HG02610 (cell line): ENCODE measurements at regions not wholly inside any gene's neighbourhood (a gene's known extent, or its start where the extent isn't known, plus 50 kb on each side); places are given as distances from the start of the nearest gene placed in this dataset.

Source experiments
- ATAC-seq: cut with Tn5 transposase; IDR thresholded peaks from one replicate; pipeline ENCODE4 v1.9.1; 2021; ENCODE audit warnings: mild to moderate bottlenecking, moderate library complexity; ENCODE audit not compliant: unreplicated experiment

DNA sequence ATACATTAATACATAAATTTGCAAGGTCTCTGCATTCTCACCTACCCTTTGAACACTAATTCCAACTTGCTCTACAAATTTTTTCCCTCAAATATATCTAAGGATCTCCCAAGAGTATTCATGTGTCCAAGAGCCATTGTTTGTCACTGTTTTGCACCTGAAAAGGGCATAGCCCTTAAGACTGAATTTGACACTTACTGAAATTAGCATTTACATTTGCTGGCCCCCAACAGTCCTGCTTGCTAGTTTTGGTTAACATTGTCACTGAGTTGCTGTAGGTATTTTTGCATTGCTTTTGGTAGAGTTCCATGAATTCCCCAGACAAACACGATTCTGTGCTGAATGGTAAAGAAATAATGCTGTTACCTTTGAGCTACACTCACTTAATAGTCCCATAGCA lies 57.3 kb downstream of the KCNA4 start:
- ATAC-seq, result no peak

DNA sequence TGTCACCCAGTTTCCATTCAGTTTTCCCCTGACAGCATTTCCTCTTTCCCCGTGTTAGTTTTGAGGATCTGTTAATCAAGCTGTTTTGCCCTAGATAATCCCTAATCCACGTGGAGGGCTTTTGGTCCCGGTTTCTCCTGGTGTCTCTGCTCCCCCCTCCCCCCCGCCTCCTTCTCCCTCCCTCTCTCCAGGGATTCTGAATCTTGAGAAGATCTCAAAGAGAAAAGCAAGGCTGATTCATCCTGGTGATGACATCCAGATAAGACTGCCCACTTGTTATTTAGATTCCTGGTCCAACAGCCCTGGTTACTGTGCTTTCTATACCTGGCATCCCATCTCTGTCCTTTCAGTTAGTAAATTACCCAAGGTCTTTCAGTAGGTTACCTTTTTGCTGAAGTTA lies 59.4 kb downstream of the KCNA4 start:
- no peak for ATAC-seq

DNA sequence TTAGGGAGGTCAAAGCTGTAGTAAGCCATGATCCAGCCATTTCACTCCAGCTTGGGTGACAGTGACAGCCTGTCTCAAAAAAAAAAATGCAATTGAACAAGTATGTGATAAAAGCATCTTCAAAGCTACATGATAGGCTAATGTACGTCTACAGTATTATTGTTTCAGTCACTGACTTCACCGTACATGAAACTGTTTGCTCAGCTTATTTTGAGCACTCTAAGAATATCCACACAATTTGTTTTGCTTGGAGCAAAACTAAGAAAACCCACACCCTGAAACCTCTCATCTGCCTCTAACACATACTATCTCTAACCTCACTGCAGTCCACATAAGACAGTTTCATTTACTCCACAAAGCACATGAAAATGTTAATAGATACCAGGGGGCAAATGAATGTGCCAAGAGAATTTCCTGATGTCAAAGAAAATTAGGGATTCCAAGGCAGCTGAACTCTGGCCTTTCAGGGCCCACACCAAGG lies 60.7 kb downstream of the KCNA4 start:
- no peak for ATAC-seq

DNA sequence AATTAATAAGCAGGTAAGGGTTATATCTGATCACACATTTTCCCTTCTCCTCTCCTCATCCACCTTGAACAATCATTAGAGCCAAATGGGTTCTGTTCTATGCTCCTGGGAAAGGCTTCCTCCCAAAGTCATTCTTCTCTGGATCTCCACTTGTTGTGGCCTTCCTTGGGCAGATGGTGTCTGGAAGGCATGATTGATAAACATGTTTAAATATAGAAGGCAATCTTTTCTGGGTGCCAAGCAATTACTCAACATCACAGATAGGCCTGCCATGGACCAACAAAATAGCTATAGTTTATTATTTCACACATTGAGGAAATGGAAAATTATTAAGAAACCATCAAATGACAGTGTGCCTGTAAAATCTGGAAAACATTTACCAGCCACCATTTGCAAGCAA lies 73.5 kb downstream of the KCNA4 start:
- ATAC-seq, result no peak

DNA sequence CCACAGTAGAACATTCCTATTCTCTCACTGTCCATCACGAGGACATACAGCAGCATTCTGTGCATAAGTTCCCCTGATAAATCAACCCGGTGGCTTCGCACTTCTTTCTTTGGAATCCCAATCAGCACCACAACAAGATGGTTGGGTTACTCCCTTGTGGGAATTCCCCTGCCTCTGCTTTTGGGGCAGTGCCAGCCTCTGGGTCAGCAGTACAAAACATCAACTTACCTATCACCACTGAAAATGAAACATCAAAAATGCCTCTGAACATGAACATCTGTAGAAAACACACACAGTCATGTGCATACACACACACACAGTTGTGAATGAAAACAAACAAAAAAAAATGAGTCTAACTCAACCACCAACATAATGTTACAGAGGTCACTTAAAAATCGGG lies 79.3 kb downstream of the KCNA4 start:
- ATAC-seq, result no peak

DNA sequence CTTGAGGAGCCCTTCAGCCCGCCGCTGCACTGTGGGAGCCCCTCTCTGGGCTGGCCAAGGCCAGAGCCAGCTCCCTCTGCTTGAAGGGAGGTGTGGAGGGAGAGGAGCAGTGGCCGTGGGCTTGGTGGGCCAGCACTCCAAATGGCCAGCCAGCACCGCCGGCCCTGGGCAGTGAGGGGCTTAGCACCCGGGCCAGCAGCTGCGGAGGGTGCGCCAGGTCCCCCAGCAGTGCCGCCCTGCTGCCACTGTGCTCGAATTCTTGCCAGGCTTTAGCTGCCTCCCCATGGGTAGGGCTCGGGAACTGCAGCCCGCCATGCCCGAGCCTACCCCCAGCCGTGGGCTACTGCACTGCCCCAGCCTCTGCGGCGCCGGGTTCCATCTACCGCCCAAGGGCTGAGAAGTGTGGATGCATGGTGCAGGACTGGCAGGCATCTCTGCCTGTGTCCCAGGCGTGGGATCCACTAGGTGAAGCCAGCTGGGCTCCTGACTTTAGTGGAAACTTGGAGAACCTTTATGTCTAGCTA lies 82.7 kb downstream of the KCNA4 start:
- no peak for ATAC-seq

DNA sequence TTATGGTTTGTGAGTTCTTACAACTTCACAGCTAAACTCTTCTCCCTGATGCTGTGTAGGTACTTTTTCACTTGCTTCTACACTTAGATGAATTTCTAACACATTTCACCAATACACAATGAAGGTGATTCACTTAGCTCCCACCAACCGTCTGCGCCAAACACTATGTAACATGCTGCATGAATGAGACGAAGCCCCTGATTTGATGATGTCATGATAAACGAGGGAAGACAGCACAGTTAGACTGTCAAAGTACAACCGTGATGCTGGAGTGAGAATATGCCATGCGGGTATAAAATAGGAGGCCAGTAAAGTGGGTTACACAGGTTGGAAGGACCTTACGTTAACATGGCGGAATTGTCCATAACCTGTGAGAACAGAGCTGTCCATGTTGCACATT lies 100.8 kb downstream of the KCNA4 start:
- ATAC-seq, result no peak

DNA sequence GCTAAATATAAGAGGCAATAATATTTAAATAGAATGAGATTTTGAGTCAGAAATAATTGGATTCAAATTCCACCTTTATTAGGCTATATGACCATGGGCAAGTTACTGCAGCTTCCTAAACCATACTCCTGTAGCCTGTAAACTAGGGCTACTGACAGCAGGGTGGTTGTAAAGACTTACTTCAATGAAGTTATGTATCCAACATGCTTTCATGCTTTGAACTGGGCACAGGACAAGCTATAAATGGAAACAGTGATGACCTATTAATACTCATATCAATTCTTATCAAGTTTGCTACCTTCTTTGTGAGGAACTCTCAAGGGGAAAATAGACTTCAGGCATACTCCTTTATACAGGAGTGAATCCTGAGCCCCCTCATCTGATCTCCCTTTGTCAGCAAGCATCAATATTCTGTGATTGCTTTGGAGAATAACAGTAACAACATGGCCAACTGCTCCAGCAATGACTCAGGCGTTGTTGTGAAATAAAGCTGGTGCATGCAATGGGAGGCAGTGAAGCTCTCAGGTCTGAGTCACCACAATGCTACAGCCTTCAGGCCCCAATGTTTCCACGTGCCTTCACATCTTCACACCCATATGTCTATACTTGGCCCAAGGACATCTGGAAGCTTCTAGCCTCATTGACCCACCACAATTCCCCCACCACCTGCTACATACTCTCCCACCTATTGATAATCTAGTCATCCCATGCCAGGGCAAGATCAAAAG lies 102.5 kb downstream of the KCNA4 start:
- ATAC-seq, result no peak

DNA sequence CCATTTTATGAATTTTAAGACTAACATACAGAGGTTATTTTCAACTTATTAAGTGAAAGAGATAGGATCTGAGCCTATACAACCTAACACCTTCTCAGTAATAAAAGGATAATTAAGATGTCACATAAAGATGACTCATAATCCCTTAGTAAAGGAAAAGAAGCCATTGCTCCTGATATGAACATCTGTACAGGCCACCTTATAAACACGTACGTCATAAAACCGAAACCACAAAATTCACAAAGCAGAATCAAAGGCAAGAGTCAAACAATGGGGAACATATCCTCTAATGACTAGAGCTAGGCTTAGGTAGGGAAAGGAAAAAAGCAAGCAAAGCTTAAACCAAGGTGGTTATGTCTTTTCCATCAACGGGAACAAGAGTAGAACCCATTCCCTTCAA lies 103.5 kb downstream of the KCNA4 start:
- no peak for ATAC-seq

DNA sequence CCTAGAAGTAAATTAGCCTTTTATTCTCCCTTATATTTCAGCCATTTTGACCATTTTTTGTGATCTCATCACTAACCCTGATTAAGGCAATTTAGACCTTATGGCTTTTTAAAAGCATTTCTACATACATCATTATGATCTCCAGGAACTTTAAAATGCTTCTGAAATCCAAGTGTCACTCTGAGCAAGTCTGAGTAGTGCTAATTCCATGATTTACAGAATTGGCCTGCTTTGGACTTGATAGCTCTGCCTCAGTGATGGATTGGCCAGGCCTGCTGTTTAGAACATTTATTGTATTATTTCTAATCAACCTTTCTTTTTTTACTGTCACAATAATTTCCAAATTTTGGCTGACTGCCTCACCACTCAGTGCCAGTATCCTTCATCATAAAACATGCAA lies 116.4 kb downstream of the KCNA4 start:
- no peak for ATAC-seq

DNA sequence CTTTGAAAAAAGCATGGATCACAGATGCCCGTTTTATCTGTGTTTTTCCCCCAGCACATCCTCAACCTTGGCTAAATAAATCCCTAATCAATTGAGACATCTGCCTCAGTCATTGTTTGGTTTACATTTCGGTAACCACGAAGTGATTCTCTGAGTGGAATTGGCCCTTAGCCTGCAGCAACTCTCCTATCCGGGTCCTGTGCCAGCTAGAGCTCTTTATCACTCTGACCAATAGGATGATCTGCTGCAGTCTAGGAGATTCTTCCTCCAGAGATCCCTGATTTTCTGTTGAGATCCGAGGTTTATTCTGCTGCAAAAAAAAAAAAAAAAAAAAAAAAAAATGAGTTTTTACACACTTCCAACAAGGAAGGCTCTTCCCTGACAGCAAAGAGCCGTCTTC lies 137.3 kb downstream of the KCNA4 start:
- ATAC-seq, result no peak

DNA sequence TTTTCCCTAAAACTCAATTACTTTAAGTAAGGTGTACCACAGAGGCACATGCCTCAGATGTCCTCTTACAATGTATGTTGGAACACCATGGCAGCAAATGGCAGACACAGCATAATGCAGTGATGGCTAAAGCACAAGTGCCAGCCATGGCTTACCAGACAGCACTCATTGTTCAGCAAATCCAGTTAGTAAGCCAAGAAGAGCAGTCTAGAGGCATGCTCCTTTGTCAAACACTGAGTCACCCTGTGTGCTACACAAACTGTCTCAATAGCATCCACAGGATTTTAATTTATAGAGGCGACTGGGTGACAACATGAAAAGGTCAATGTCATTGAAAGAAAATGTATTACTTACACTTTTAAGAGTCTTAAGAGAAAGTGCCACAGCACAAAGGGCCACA lies 140.6 kb downstream of the KCNA4 start:
- ATAC-seq, result no peak

DNA sequence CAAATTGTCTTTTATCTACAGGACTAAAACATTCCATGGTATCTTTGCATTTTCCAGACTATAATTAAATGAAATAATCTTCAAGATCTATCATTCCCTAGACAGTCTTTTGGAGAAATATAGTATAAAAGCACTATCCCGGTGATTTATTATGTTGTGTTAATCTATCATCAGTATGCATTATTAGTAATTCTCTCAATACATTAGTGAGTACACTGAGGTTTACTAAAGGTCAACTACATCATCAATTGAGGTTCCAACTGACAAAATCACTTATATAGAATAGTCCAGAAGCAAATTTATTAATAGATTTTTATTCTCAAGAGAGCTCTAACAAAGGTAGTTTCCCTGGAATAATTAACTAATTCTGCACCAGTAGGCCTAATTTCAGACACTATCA lies 169.6 kb downstream of the KCNA4 start:
- ATAC-seq, result no peak

DNA sequence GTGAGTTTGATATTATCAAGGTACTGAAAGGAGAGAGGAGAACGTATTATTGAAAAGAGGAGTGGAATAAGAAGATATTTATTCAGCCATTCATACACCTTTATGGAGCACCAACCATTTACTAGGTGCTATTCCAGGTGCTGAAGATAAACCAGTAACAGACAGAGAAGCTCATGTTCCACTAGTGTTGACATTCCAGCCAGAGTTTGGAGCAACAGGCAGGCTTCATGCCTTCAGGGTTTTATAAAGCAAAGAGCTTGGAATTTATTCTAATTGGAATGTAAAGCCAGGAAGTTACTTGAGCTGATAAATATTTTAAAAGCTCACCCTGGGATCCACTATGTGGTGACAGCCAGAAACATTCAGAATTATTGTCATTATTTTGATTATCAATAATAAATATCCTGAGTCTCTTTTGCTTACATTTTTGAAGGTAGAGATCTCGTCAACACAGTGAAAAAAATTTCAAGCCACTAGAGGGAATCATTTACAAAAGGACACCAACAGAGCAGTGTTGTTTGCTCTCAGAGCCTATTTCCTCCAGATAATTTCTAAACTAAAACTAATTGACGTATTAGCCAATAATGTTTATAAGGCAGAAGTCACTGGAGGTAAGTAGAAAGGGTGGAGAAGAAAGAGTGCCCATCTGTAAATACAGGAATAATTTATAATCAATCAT lies 172.0 kb downstream of the KCNA4 start:
- ATAC-seq, result no peak

DNA sequence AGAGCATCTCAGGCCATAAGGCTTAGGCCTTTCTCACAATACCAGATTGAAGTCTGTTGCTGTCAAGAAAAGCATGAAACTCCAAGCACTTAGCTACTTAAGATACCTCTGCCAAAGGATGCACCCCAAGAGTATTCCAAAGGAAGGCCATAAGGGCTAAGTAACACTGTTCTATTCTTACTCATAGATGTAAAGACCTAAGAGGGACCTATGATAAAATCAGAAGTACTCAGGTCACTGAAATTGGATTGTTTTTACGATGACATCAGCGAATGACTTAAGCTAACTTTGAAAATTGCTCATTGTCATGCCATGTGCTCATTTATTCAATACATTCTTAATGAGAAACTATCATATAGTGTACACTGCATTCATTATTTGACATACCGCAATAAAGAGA lies 172.8 kb downstream of the KCNA4 start:
- ATAC-seq, result no peak

DNA sequence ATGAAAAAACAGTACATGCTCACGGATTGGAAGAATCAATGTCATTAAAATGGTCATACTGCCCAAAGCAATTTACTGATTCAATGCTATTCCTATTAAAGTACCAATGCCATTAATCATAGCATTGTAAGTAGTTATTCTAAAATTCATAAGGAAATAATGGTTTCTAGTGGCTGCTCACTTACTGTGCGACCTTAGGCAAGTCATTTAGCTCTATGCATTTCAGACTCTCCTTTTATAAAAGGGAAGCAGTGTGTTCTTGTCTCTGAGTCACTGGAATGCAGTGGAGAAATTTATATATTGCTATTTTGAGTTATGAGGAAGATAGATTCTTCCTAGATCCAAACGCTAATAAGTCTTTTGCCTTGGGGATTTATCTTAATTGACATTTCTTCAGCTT lies 174.8 kb downstream of the KCNA4 start:
- no peak for ATAC-seq

DNA sequence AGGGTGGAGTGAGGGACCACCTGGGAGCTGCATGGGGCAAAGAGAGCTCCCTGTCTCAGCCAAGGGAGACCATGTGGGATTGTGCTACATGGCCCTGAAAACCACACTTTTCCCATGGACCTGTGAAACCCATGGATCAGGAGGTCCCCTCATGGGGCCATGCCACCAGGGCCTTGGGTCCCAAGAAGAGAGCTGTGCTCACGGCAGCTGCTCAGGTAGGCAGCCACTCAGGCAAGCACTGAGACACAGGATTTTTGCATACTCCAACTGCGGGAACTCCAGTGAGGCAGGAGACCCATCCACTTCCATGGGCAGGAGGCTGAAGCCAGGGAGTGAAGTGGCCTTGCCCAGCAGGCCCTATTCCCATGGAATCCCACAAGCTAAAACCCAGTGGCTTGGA lies 190.0 kb downstream of the KCNA4 start:
- no peak for ATAC-seq

DNA sequence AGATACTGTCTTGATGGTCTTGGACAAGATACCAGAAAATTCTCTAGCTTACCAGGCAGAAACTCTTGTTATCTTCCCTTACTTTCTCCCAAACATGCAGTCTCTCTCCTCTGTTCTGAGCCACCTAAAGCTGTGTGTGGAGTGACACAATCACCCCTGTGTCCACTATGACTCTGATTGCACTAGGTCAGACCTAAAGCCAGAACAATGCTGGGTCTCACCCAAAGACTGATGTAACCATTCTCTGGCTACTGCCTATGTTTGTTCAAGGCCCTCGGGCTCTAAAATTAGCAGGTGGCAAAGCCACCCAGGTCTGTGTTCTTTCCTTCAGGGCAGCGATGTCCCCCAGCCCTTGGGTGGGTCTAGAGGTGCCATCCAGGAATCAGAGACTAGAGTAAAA lies 200.5 kb downstream of the KCNA4 start:
- ATAC-seq, result no peak

DNA sequence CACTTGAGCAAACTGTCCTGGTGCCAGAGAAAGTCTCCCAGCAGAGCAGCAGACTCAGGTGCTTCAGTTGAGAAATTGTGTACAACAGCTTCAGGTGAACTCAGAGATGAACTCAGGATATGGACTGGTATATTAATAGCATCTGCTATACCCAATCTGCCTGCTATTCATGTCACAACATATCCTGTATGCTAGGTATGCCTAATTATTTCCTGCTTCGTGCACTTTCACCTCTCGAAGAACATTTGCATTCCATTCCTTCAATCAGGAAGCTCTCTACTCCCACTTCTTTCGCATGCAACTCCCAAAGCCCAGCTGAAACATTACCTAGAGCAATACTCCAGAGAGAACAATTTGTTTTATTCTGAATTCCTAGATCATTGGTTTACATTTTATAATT lies 207.7 kb downstream of the KCNA4 start:
- no peak for ATAC-seq

DNA sequence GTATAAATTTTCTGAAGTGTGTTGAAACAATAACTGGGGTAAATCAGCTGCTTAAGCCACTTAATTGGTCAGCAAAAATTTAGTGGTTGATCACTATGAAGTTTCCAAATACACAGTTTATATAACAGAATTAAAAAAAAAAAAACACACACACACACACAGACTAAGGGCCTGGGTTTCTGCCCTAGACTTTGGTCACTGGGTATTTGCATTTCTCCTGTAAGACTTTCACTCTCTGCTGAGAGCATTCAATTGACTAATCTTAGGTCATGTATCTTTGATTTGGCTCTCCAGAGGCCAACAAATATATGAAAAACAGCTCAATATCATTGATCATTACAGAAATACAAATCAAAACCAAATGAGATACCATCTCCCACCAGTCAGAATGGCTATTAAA lies 214.3 kb downstream of the KCNA4 start:
- ATAC-seq, result no peak

DNA sequence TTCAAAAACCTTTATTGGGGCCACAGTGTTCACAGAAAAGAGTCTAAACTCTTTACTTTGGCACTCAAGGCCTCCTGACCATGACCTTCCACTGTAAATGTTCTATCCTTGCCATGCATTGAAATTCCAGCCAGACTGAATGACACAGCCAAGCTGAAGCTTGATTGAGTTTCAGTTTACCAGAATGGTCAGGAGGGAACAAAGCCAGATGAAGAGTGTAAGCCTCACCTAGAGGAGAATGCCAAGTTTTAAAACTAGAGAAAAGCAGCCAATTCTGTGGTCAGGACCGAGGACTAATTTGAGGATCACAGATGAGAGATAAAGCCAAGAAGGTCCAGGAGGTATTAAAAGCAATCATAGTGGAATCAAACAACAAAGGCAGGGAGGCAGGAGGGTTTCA lies 215.3 kb downstream of the KCNA4 start:
- no peak for ATAC-seq

DNA sequence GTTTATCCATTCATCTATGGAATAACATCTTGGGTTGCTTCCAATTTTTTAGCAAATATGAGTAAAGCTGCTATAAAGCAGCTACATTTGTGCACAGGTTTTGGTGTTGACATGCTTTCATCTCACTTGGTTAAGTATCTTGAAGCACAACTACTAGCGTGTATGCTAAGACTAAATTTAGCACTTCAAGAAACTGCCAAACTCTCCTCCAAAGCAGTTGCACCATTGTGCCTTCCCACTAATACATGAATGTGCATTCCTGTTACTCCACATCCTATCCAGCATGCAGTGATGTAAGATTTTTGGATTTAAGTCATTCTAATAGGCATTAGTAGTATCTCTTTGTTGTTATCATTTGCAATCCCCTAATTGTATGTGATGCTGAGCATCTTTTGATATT lies 230.7 kb downstream of the KCNA4 start:
- ATAC-seq, result no peak

DNA sequence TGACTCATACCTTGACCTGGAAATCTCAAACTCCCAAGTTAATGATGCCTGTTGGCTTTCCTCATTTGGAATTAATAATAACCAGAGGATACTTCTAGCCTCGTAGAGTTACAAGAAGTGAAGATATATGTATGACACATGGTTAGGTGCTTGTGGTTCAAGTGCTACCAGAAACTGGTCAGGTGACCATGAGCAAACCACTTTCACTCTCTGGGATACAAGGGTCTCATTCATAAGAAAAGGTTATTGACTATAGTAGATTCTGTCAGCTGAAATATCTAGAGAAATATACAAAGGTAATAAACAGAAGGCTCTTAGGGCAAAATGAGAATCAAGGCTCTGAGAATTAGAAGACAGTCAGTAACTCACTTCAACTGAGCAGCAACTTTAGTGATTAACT lies 233.3 kb downstream of the KCNA4 start:
- no peak for ATAC-seq
